ENCODE measurements at regions not wholly inside any gene's neighbourhood (a gene's known extent, or its start where the extent isn't known, plus 50 kb on each side); places are given as distances from the start of the nearest gene placed in this dataset.

DNA sequence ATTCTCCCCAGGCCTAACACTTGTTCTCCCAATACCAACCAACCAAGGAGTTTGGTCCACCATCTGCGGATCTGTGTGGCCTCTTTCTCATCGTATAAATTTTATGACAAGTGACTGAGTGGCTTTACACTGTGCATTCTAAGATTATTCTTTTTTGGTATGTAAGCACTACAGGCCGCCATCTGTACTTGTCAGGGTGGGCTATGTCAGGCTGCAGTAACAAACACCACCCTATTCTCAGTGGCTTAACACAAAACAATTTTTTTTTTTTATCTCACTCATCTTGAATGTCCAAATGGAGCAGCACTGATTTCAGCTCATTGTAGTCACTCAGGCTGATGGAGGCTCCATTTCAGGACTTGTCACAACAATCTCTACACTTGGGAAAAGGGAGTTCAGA is 412.7 kb upstream of the MIR17HG start:
- DNase-seq (no peak), ATAC-seq (ENCODE audit: low read depth) (no peak)
- peaks cover 2% of the 10 kb centered on the region; the same call in 1 of the 2 replicates for H3K9me3 ChIP-seq (ENCODE audit: control insufficient read depth, insufficient read depth, low read length)
- H3K14ac ChIP-seq (replicated peaks; ENCODE audit: low read depth, low read length) = no peak overlapping the region
- H3K4ac ChIP-seq (ENCODE audit: low read depth, low read length) = no peak overlapping the region
- no peaks in the 10 kb centered on the region for H3K79me1 ChIP-seq (ENCODE audit: low read depth in 1 of 2, low read length in 2 of 2)
- no peaks in the 10 kb centered on the region for H3K9me1 ChIP-seq (ENCODE audit: insufficient read depth, low read length)
- no peaks in the 10 kb centered on the region for H3K36me3 ChIP-seq (ENCODE audit: control insufficient read depth, insufficient read depth, low read length)
- H3K4me3 ChIP-seq (ENCODE audit: insufficient read depth, low read depth, low read length) = no peak overlapping the region
- H2BK120ac ChIP-seq (ENCODE audit: low read depth, low read length) = no peak overlapping the region
- H3K56ac ChIP-seq (ENCODE audit: extremely low read depth, insufficient read depth, low read length) = no peak overlapping the region
- H4K91ac ChIP-seq (ENCODE audit: insufficient read depth, low read depth, low read length) = no peak overlapping the region
- H2BK15ac ChIP-seq (ENCODE audit: low read depth, low read length) = no peak overlapping the region
- no peaks in the 10 kb centered on the region for H4K20me1 ChIP-seq (ENCODE audit: insufficient read depth, low read length)
- no peak overlapping the region for H2BK5ac ChIP-seq (ENCODE audit: low read depth, low read length, poor library complexity, severe bottlenecking)
- H4K8ac ChIP-seq (ENCODE audit: low read depth in 2 of 2, low read length in 2 of 2) = no peak overlapping the region
- BruUV-seq (replicated peaks) = no TSS peak
- H2AK5ac ChIP-seq (ENCODE audit: low read depth, low read length) = no peak overlapping the region
- no peak overlapping the region for H3K9ac ChIP-seq (ENCODE audit: low read depth, low read length)
- CTCF ChIA-PET = no interaction called here
- H3K27me3 ChIP-seq (ENCODE audit: control insufficient read depth, insufficient read depth, low read length) = no peaks in the 10 kb centered on the region
- H3K4me1 ChIP-seq (ENCODE audit: control insufficient read depth, insufficient read depth, low read length) = no peaks in the 10 kb centered on the region
- dilution Hi-C loops (cut with HindIII; ENCODE audit: low sequenced_read_pairs, unreplicated experiment) (no loop called here), intact Hi-C loops (cut with micrococcal nuclease) (no loop called here), in situ Hi-C loops (cut with MboI; ENCODE audit: low sequenced_read_pairs) (no loop called here)
- H3K23ac ChIP-seq (ENCODE audit: low read depth, low read length) = no peak overlapping the region
- no peak overlapping the region for H2AK9ac ChIP-seq (replicated peaks; ENCODE audit: low read depth, low read length, poor library complexity)
- no peak overlapping the region for H2AFZ ChIP-seq (replicated peaks; ENCODE audit: low read length, poor library complexity)
- H4K5ac ChIP-seq (ENCODE audit: low read depth, low read length) = no peak overlapping the region
- no peak overlapping the region for H3K4me2 ChIP-seq (ENCODE audit: low read depth, low read length)
- no peak overlapping the region for H3K27ac ChIP-seq (ENCODE audit: insufficient read depth, low read length)
- no peak overlapping the region for H2BK20ac ChIP-seq (ENCODE audit: low read depth, low read length)
- TF ChIP-seq, protein P1, sequence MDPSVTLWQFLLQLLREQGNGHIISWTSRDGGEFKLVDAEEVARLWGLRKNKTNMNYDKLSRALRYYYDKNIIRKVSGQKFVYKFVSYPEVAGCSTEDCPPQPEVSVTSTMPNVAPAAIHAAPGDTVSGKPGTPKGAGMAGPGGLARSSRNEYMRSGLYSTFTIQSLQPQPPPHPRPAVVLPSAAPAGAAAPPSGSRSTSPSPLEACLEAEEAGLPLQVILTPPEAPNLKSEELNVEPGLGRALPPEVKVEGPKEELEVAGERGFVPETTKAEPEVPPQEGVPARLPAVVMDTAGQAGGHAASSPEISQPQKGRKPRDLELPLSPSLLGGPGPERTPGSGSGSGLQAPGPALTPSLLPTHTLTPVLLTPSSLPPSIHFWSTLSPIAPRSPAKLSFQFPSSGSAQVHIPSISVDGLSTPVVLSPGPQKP (IDR thresholded peaks at IDR 0.05; ENCODE audit: borderline replicate concordance, low read depth, low read length) = no peak
- TF ChIP-seq RAD21 (IDR thresholded peaks at IDR 0.05; ENCODE audit: low read length) = no peak
- TF ChIP-seq MAFK (IDR thresholded peaks at IDR 0.05; ENCODE audit: low read depth, low read length) = no peak
- no peak for TF ChIP-seq CHD1 (IDR thresholded peaks at IDR 0.05; ENCODE audit: low read depth, low read length)
- TF ChIP-seq SMC3 (IDR thresholded peaks at IDR 0.05; ENCODE audit: low read depth, low read length) = no peak
- TF ChIP-seq, protein P2, sequence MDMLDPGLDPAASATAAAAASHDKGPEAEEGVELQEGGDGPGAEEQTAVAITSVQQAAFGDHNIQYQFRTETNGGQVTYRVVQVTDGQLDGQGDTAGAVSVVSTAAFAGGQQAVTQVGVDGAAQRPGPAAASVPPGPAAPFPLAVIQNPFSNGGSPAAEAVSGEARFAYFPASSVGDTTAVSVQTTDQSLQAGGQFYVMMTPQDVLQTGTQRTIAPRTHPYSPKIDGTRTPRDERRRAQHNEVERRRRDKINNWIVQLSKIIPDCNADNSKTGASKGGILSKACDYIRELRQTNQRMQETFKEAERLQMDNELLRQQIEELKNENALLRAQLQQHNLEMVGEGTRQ (IDR thresholded peaks at IDR 0.05; ENCODE audit: low read depth, low read length) = no peak
- no peak for TF ChIP-seq RCOR1 (IDR thresholded peaks at IDR 0.05; ENCODE audit: insufficient replicate concordance, low read length)
- no peak for TF ChIP-seq MAZ (IDR thresholded peaks at IDR 0.05; ENCODE audit: borderline replicate concordance, low read depth, low read length)
- no peak for TF ChIP-seq POLR2A (IDR thresholded peaks at IDR 0.05; ENCODE audit: low read depth, low read length)
- no peak for TF ChIP-seq RFX5 (IDR thresholded peaks at IDR 0.05; ENCODE audit: low read depth, low read length)
- no peak for TF ChIP-seq MXI1 (IDR thresholded peaks at IDR 0.05; ENCODE audit: borderline replicate concordance, low read depth, low read length)
- no peak for TF ChIP-seq FOS (IDR thresholded peaks at IDR 0.05; ENCODE audit: low read depth, low read length)
- TF ChIP-seq CEBPB (IDR thresholded peaks at IDR 0.05; ENCODE audit: low read depth, low read length) = no peak
- TF ChIP-seq, protein P3, sequence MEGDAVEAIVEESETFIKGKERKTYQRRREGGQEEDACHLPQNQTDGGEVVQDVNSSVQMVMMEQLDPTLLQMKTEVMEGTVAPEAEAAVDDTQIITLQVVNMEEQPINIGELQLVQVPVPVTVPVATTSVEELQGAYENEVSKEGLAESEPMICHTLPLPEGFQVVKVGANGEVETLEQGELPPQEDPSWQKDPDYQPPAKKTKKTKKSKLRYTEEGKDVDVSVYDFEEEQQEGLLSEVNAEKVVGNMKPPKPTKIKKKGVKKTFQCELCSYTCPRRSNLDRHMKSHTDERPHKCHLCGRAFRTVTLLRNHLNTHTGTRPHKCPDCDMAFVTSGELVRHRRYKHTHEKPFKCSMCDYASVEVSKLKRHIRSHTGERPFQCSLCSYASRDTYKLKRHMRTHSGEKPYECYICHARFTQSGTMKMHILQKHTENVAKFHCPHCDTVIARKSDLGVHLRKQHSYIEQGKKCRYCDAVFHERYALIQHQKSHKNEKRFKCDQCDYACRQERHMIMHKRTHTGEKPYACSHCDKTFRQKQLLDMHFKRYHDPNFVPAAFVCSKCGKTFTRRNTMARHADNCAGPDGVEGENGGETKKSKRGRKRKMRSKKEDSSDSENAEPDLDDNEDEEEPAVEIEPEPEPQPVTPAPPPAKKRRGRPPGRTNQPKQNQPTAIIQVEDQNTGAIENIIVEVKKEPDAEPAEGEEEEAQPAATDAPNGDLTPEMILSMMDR (conservative IDR thresholded peaks at IDR 0.05; ENCODE audit: low read depth, low read length) = no peak
- no peak for TF ChIP-seq BHLHE40 (IDR thresholded peaks at IDR 0.05; ENCODE audit: low read depth, low read length)
- TF ChIP-seq NFE2L2 (IDR thresholded peaks at IDR 0.05; ENCODE audit: low read depth, low read length) = no peak
- no CpG with 5 or more reads among the region's 3 CpGs for WGBS, 2 experiments (ENCODE audit: extremely low coverage in 2 of 2, insufficient read length in 1 of 2)
- POLR2A ChIA-PET (ENCODE audit: unreplicated experiment) = no interaction called here
- no peak overlapping the region for H3K18ac ChIP-seq (ENCODE audit: low read depth, low read length)

Data from IMR-90 (cell line).